ENCODE measurements at regions not wholly inside any gene's neighbourhood (a gene's known extent, or its start where the extent isn't known, plus 50 kb on each side); places are given as distances from the start of the nearest gene placed in this dataset.
"Not testable (repeated sequence)": the region's sequence is repeated elsewhere in the genome, so short reads cannot be mapped to it uniquely, and the experiment has no call there.

- Histone ChIP-seq H3K4me2 (no peak overlapping the region), H3K4me3 (no peak overlapping the region), H3K36me3 (no peaks in the 10 kb centered on the region), H3K27ac (no peak overlapping the region), H3K27me3 (no peaks in the 10 kb centered on the region), H3K4me1 (no peaks in the 10 kb centered on the region), H4K20me1 (no peaks in the 10 kb centered on the region), H3K9me3 (no peaks in the 10 kb centered on the region), H3K9ac (no peak overlapping the region)
- no peak for TF ChIP-seq Cebpa-rat (IDR thresholded peaks at IDR 0.05)
Measured at GRCh38 chr4:164134388-164134787, 619.5 kb upstream of the SMIM31 start.

GRCh38 chr4:164136180-164136616 is 617.7 kb upstream of the SMIM31 start:
- Histone ChIP-seq H3K4me3 (no peak overlapping the region), H3K4me1 (no peaks in the 10 kb centered on the region), H3K4me2 (no peak overlapping the region), H4K20me1 (no peaks in the 10 kb centered on the region), H3K27me3 (no peaks in the 10 kb centered on the region), H3K9me3 (0 out of 2 replicates have a peak, but pooled peaks cover 4% of the 10 kb centered on the region), H3K27ac (no peak overlapping the region), H3K36me3 (no peaks in the 10 kb centered on the region), H3K9ac (no peak overlapping the region)
- TF ChIP-seq Cebpa-rat (IDR thresholded peaks at IDR 0.05) = no peak

GRCh38 chr4:164138521-164138920 is 615.4 kb upstream of the SMIM31 start:
- Histone ChIP-seq H3K4me1 (no peaks in the 10 kb centered on the region), H3K9ac (no peak overlapping the region), H3K27ac (no peak overlapping the region), H3K27me3 (no peaks in the 10 kb centered on the region), H4K20me1 (no peaks in the 10 kb centered on the region), H3K9me3 (0 out of 2 replicates have a peak, but pooled peaks cover 4% of the 10 kb centered on the region), H3K36me3 (no peaks in the 10 kb centered on the region), H3K4me2 (no peak overlapping the region), H3K4me3 (no peak overlapping the region)
- no peak for TF ChIP-seq Cebpa-rat (IDR thresholded peaks at IDR 0.05)

- Histone ChIP-seq H3K27ac (no peak overlapping the region), H3K4me1 (no peaks in the 10 kb centered on the region), H3K36me3 (no peaks in the 10 kb centered on the region), H3K4me2 (no peak overlapping the region), H3K9me3 (0 out of 2 replicates have a peak, but pooled peaks cover 4% of the 10 kb centered on the region), H3K27me3 (no peaks in the 10 kb centered on the region), H3K4me3 (no peak overlapping the region), H3K9ac (no peak overlapping the region), H4K20me1 (no peaks in the 10 kb centered on the region)
- TF ChIP-seq Cebpa-rat (IDR thresholded peaks at IDR 0.05) = no peak
Measured at GRCh38 chr4:164139291-164139690, 614.6 kb upstream of the SMIM31 start.

GRCh38 chr4:164141755-164142375 is 612.1 kb upstream of the SMIM31 start:
- H3K9ac ChIP-seq, H3K4me2 ChIP-seq, H3K4me1 ChIP-seq, H3K4me3 ChIP-seq, H3K9me3 ChIP-seq, H4K20me1 ChIP-seq, H3K36me3 ChIP-seq, H3K27ac ChIP-seq, H3K27me3 ChIP-seq: not testable (repeated sequence)

- Histone ChIP-seq H4K20me1 (no peaks in the 10 kb centered on the region), H3K9ac (no peak overlapping the region), H3K4me3 (no peak overlapping the region), H3K27ac (no peak overlapping the region), H3K36me3 (no peaks in the 10 kb centered on the region), H3K4me1 (no peaks in the 10 kb centered on the region), H3K9me3 (no peaks in the 10 kb centered on the region), H3K27me3 (no peaks in the 10 kb centered on the region), H3K4me2 (no peak overlapping the region)
- no peak for TF ChIP-seq Cebpa-rat (IDR thresholded peaks at IDR 0.05)
Measured at GRCh38 chr4:164154416-164154815, 599.5 kb upstream of the SMIM31 start.

GRCh38 chr4:164169591-164169990 is 584.3 kb upstream of the SMIM31 start:
- Histone ChIP-seq H3K4me2 (no peak overlapping the region), H3K4me1 (no peaks in the 10 kb centered on the region), H3K27me3 (no peaks in the 10 kb centered on the region), H3K4me3 (no peak overlapping the region), H3K27ac (no peak overlapping the region), H3K36me3 (no peaks in the 10 kb centered on the region), H3K9ac (no peak overlapping the region), H4K20me1 (no peaks in the 10 kb centered on the region), H3K9me3 (no peaks in the 10 kb centered on the region)
- TF ChIP-seq Cebpa-rat (IDR thresholded peaks at IDR 0.05) = no peak

GRCh38 chr4:164177153-164177552 is 576.8 kb upstream of the SMIM31 start:
- Histone ChIP-seq H3K36me3 (no peaks in the 10 kb centered on the region), H3K4me3 (no peak overlapping the region), H3K27me3 (no peaks in the 10 kb centered on the region), H3K27ac (no peak overlapping the region), H4K20me1 (no peaks in the 10 kb centered on the region), H3K9ac (no peak overlapping the region), H3K9me3 (no peaks in the 10 kb centered on the region), H3K4me2 (no peak overlapping the region), H3K4me1 (no peaks in the 10 kb centered on the region)
- no peak for TF ChIP-seq Cebpa-rat (IDR thresholded peaks at IDR 0.05)

GRCh38 chr4:164177753-164178152 is 576.2 kb upstream of the SMIM31 start:
- Histone ChIP-seq H3K9me3 (no peaks in the 10 kb centered on the region), H3K27ac (no peak overlapping the region), H3K27me3 (no peaks in the 10 kb centered on the region), H3K4me1 (no peaks in the 10 kb centered on the region), H3K4me3 (no peak overlapping the region), H3K4me2 (no peak overlapping the region), H3K36me3 (no peaks in the 10 kb centered on the region), H3K9ac (no peak overlapping the region), H4K20me1 (no peaks in the 10 kb centered on the region)
- no peak for TF ChIP-seq Cebpa-rat (IDR thresholded peaks at IDR 0.05)

GRCh38 chr4:164188236-164188635 is 565.7 kb upstream of the SMIM31 start:
- Histone ChIP-seq H3K9me3 (no peaks in the 10 kb centered on the region; the same call in 1 of the 2 replicates), H3K4me1 (no peaks in the 10 kb centered on the region), H3K4me3 (no peak overlapping the region), H3K27ac (no peak overlapping the region), H3K9ac (no peak overlapping the region), H4K20me1 (no peaks in the 10 kb centered on the region), H3K4me2 (no peak overlapping the region), H3K36me3 (no peaks in the 10 kb centered on the region), H3K27me3 (no peaks in the 10 kb centered on the region)
- TF ChIP-seq Cebpa-rat (IDR thresholded peaks at IDR 0.05) = no peak

- H3K4me3 ChIP-seq = no peak overlapping the region
- TF ChIP-seq Cebpa-rat (IDR thresholded peaks at IDR 0.05) = no peak
- H3K4me2 ChIP-seq = no peak overlapping the region
Measured at GRCh38 chr4:164192844-164193243, 561.1 kb upstream of the SMIM31 start.

More at GRCh38 chr4:164192844-164193243, 561.1 kb upstream of the SMIM31 start:
- Histone ChIP-seq H4K20me1 (no peaks in the 10 kb centered on the region), H3K9me3 (no peaks in the 10 kb centered on the region; the same call in 1 of the 2 replicates), H3K4me1 (no peaks in the 10 kb centered on the region), H3K27me3 (no peaks in the 10 kb centered on the region), H3K36me3 (no peaks in the 10 kb centered on the region), H3K27ac (no peak overlapping the region), H3K9ac (no peak overlapping the region)

Data from BLaER1 (cell line).